ENCODE measurements at regions not wholly inside any gene's neighbourhood (a gene's known extent, or its start where the extent isn't known, plus 50 kb on each side); places are given as distances from the start of the nearest gene placed in this dataset.

DNA sequence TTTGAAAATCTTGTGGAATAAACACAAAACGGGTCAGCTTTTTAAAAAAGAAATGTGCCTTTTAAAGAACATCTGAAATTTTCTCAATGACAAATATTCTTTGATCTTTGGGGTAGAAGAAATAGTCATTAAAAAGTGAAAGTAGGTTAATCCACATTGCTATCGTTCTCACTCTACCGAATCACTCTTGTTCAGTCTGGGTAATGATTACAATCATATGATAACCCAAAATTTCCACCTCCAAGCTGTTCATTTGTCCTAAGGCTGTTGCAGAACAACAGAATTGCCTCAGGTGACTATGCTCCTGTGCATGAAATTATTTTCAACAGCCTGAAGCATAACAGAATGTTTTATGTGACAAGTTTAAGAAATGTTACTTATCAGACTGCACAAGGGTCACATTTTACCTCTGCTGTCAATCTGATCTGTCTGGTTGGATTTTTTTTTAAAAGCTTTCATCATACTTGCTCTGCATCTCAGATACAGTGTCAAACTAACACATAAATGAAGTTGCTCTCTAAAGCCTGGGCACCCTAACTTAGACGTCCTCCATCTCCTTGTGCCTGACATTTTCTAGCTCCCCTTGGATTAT lies 227.3 kb downstream of the LURAP1L start:
- no peak for DNase-seq (ENCODE audit: low read depth)
- no peak overlapping the region for H3K4me3 ChIP-seq (ENCODE audit: low read depth, low read length)
- TF ChIP-seq, protein P1, sequence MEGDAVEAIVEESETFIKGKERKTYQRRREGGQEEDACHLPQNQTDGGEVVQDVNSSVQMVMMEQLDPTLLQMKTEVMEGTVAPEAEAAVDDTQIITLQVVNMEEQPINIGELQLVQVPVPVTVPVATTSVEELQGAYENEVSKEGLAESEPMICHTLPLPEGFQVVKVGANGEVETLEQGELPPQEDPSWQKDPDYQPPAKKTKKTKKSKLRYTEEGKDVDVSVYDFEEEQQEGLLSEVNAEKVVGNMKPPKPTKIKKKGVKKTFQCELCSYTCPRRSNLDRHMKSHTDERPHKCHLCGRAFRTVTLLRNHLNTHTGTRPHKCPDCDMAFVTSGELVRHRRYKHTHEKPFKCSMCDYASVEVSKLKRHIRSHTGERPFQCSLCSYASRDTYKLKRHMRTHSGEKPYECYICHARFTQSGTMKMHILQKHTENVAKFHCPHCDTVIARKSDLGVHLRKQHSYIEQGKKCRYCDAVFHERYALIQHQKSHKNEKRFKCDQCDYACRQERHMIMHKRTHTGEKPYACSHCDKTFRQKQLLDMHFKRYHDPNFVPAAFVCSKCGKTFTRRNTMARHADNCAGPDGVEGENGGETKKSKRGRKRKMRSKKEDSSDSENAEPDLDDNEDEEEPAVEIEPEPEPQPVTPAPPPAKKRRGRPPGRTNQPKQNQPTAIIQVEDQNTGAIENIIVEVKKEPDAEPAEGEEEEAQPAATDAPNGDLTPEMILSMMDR (IDR thresholded peaks at IDR 0.05; ENCODE audit: insufficient read depth, low read depth, low read length) = no peak

DNA sequence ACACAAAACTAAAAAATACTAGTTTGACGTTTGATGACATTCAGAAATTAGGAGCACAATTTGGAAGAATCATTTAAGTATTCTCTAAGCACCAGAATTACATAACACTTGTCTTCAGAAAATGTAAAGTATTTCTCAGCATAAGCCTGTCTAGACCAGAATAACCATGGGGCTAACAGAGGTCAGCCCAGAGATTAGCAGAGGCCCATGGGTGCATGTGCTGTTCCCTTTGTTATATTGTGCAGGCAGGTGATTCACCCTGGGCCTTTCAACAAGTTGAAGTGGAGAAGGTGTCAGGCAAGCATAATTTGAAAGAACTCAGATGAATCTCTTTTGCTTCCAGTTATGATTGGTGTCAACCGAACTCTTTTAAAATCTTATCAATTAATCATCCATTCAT lies 227.9 kb downstream of the LURAP1L start:
- DNase-seq (ENCODE audit: low read depth) = no peak
- TF ChIP-seq, protein P1 (IDR thresholded peaks at IDR 0.05; ENCODE audit: insufficient read depth, low read depth, low read length) = no peak

DNA sequence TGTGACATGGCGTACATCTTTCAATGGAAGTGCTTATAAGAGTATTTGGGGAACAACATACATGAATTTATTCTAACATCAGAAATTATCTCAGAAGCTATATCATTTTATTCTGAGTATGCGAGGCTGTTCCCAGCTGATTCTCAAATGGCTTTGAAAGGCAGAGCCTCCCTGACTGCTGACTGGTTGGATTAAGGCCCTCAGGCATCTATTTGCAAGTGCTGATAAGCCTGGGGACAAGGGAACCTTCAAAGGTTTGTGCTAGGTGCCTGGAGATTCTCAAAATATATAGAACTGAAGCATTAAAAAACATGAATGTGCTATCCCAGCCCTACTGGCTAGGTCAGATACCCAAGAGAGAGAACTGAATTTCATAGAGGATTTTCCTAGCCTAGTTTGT lies 235.1 kb downstream of the LURAP1L start:
- TF ChIP-seq, protein P1 (IDR thresholded peaks at IDR 0.05; ENCODE audit: insufficient read depth, low read depth, low read length) = no peak
- DNase-seq (ENCODE audit: low read depth) = no peak
- no peak overlapping the region for H3K4me3 ChIP-seq (ENCODE audit: low read depth, low read length)

More for the DNA sequence above, 227.9 kb downstream of the LURAP1L start:
- no peak overlapping the region for H3K4me3 ChIP-seq (ENCODE audit: low read depth, low read length)

DNA sequence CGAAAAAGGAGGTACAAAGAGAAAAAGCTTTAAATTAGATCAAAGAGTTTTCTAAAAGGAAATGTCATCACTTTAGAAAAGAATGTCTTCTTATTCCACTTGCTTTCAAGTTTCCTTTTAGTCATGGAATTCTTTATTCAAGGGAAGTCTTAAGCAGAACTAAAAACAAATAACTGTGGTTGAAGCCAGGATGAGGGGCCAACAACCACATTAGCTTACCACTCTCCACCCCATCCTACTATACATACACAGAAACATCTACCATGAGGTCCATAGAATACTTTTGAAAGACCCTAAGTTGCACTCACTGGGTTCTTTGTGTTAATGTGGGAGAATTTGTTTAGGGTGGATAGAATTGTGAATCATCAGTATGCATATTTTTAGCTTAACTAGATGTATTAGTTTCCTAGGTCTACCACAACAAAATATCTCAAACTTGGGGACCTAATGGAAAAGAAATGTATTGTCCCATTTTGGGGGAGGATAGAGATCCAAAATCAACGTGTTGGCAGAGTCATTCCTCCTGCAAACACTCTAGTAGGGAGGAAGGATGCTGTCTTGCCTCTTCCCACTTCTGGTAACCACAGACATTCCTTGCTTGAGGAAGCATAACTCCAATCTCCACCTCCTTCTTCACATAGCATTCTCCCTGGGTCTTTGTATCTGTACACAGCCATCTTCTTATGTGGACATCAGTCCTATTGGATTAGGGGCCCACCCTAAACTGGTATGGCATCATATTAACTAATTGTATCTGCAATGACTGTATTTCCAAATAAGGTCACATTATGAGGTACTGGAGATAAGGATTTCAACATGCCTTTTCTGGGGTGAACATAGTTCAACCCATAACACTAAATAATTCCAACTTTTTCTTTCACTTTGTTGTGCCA lies 239.4 kb downstream of the LURAP1L start:
- no peak for DNase-seq (ENCODE audit: low read depth)
- TF ChIP-seq, protein P1 (IDR thresholded peaks at IDR 0.05; ENCODE audit: insufficient read depth, low read depth, low read length) = no peak
- H3K4me3 ChIP-seq (ENCODE audit: low read depth, low read length) = no peak overlapping the region

GRCh38 chr9:13017260-13017659 lies 242.4 kb downstream of the LURAP1L start:
- DNase-seq (ENCODE audit: low read depth) = no peak
- H3K4me3 ChIP-seq (ENCODE audit: low read depth, low read length) = no peak overlapping the region
- TF ChIP-seq, protein P1 (IDR thresholded peaks at IDR 0.05; ENCODE audit: insufficient read depth, low read depth, low read length) = no peak

- no peak for DNase-seq (ENCODE audit: low read depth)
- TF ChIP-seq, protein P1 (IDR thresholded peaks at IDR 0.05; ENCODE audit: insufficient read depth, low read depth, low read length) = no peak
Observed at GRCh38 chr9:13020146-13021040, 245.6 kb downstream of the LURAP1L start.

More at GRCh38 chr9:13020146-13021040, 245.6 kb downstream of the LURAP1L start:
- H3K4me3 ChIP-seq (ENCODE audit: low read depth, low read length) = no peak overlapping the region

Measured in fibroblast of villous mesenchyme (primary cell).